HCT116 (cell line): ENCODE measurements at regions not wholly inside any gene's neighbourhood (a gene's known extent, or its start where the extent isn't known, plus 50 kb on each side); places are given as distances from the start of the nearest gene placed in this dataset.

Experiments
- ATAC-seq: fragments of 200-7000 bp; cut with Tn5 transposase; 2 replicates; pipeline ENCODE4 v1.9.1; 2020; ENCODE audit warnings: mild to moderate bottlenecking, moderate library complexity
- BruUV-seq: library from RNA; stranded (reverse); fragments of 400-500 nt; replicated peaks from 2 replicates; lab custom pipeline; 2021; lab: Mats Ljungman, UMichigan
- CTCF ChIA-PET: fragments of 300-600 bp; sonication (Branson Sonifier 250); formaldehyde crosslinking; loops from one replicate; lab custom pipeline; 2021; ENCODE audit warnings: antibody characterized with exemption; lab: Charles Lee
- POLR2A ChIA-PET: fragments of 300-600, 350-600 bp; sonication (Branson Sonifier 250); formaldehyde crosslinking; loops from one replicate; lab custom pipeline; 2021; ENCODE audit warnings: antibody characterized with exemption; lab: Charles Lee
- RAD21 ChIA-PET, 2 experiments: fragments of 300-600 bp; sonication (Branson Sonifier 250); formaldehyde crosslinking; loops; one replicate each; lab custom pipeline; 2023; ENCODE audit warnings: low total read pairs in 2 of 2; ENCODE audit not compliant: uncharacterized antibody in 2 of 2, unreplicated experiment in 2 of 2, low non-redundant PET in 1 of 2; lab: Charles Lee
- DNase-seq: peaks from one replicate; pipeline ENCODE4 v3.0.0-alpha.2; 2010; ENCODE audit warnings: low read depth, low spot score
- H2AFZ ChIP-seq: fragments of 200-600 bp; shearing (Covaris generic), sonication (generic); 2 replicates; pipeline ENCODE4 v1.6.1; 2017; ENCODE audit warnings: low read depth, mixed run types, mixed read lengths, antibody characterized with exemption, low read length; ENCODE audit not compliant: poor library complexity, severe bottlenecking
- H3K27ac ChIP-seq: 2 replicates; pipeline ENCODE4 v1.5.1; 2012; ENCODE audit warnings: low read depth, low read length
- H3K27me3 ChIP-seq: fragments of 200-600 bp; sonication (generic); 2 replicates; pipeline ENCODE4 v1.6.1; 2016; ENCODE audit warnings: mixed run types, low read length, mixed read lengths; ENCODE audit not compliant: insufficient read depth
- H3K36me3 ChIP-seq, 2 experiments: fragments of 200-500 bp in 1 of 2; fragments of 200-600 bp in 1 of 2; sonication (Bioruptor generic) in 1 of 2; sonication (generic) in 1 of 2; 2 replicates each; pipeline versions ENCODE4 v1.5.1 to v1.6.1; 2014 to 2016; ENCODE audit warnings: low read length in 2 of 2, inconsistent platforms in 1 of 2, mixed read lengths in 1 of 2, mixed run types in 1 of 2; ENCODE audit not compliant: insufficient read depth in 2 of 2, control insufficient read depth in 1 of 2
- H3K4me1 ChIP-seq, 2 experiments: fragments of 200-600 bp in 1 of 2; sonication (generic) in 1 of 2; 2 replicates each; pipeline versions ENCODE4 v1.5.1 to v1.6.1; 2012 to 2017; ENCODE audit warnings: low read length in 2 of 2, inconsistent platforms in 1 of 2, mild to moderate bottlenecking in 1 of 2, mixed read lengths in 1 of 2, mixed run types in 1 of 2, moderate library complexity in 1 of 2; ENCODE audit not compliant: insufficient read depth in 2 of 2, control insufficient read depth in 1 of 2
- H3K4me2 ChIP-seq: fragments of 200-600 bp; sonication (generic); 2 replicates; pipeline ENCODE4 v1.6.1; 2017; ENCODE audit warnings: mixed run types, low read length, mixed read lengths
- H3K4me3 ChIP-seq, 2 experiments: fragments of 200-600 bp in 1 of 2; sonication (generic) in 1 of 2; replicated peaks in 1 of 2; 2 replicates each; pipeline ENCODE4 v1.5.1; 2011 to 2016; ENCODE audit warnings: low read length in 2 of 2, control low read depth in 1 of 2, low read depth in 1 of 2, mild to moderate bottlenecking in 1 of 2, mixed read lengths in 1 of 2, mixed run types in 1 of 2
- H3K79me2 ChIP-seq: fragments of 200-600 bp; sonication (generic); 2 replicates; pipeline ENCODE4 v1.6.1; 2017; ENCODE audit warnings: mild to moderate bottlenecking, mixed run types, low read length, moderate library complexity, mixed read lengths; ENCODE audit not compliant: insufficient read depth
- H3K9ac ChIP-seq: fragments of 200-600 bp; sonication (generic); 2 replicates; pipeline ENCODE4 v1.6.1; 2016; ENCODE audit warnings: low read length, mixed read lengths
- H3K9me2 ChIP-seq: fragments of 200-600 bp; sonication (generic), shearing (Covaris generic); 2 replicates; pipeline ENCODE4 v1.6.1; 2017; ENCODE audit warnings: mixed run types, mild to moderate bottlenecking, moderate library complexity; ENCODE audit not compliant: insufficient read depth
- H3K9me3 ChIP-seq, 2 experiments: fragments of 200-500 bp in 1 of 2; fragments of 200-600 bp in 1 of 2; sonication (Bioruptor generic) in 1 of 2; sonication (generic) in 1 of 2; 2 replicates each; pipeline ENCODE4 v1.6.1; 2014 to 2017; ENCODE audit warnings: low read length in 2 of 2, mixed read lengths in 2 of 2, inconsistent platforms in 1 of 2, low read depth in 1 of 2, mild to moderate bottlenecking in 1 of 2, mixed run types in 1 of 2, moderate library complexity in 1 of 2; ENCODE audit not compliant: control insufficient read depth in 1 of 2, insufficient read depth in 1 of 2
- H4K20me1 ChIP-seq: fragments of 200-600 bp; sonication (generic), shearing (Covaris generic); 2 replicates; pipeline ENCODE4 v1.6.1; 2017; ENCODE audit warnings: mixed run types, mild to moderate bottlenecking, moderate library complexity; ENCODE audit not compliant: insufficient read depth
- ATF3 ChIP-seq: IDR thresholded peaks from 2 replicates; pipeline ENCODE4 v1.6.1; 2012
- CEBPB ChIP-seq: IDR thresholded peaks from 2 replicates; pipeline ENCODE4 v1.6.1; 2012; ENCODE audit warnings: low read depth
- EGR1 ChIP-seq: IDR thresholded peaks from 2 replicates; pipeline ENCODE4 v1.6.1; 2012; ENCODE audit warnings: low read depth
- ELF1 ChIP-seq: IDR thresholded peaks from 2 replicates; pipeline ENCODE4 v1.6.1; 2012; ENCODE audit warnings: low read depth, borderline replicate concordance
- EZH2 ChIP-seq: fragments of 200-600 bp; sonication (generic); IDR thresholded peaks from 2 replicates; pipeline ENCODE4 v1.6.1; 2017; ENCODE audit warnings: antibody characterized with exemption, mixed run types
- EZH2phosphoT487 ChIP-seq: fragments of 200-600 bp; IDR thresholded peaks from 2 replicates; pipeline ENCODE4 v1.6.1; 2018; ENCODE audit warnings: antibody characterized with exemption, borderline replicate concordance
- POLR2AphosphoS5 ChIP-seq: IDR thresholded peaks from 2 replicates; pipeline ENCODE4 v1.6.1; 2011; ENCODE audit warnings: mild to moderate bottlenecking, low read depth, low read length, moderate library complexity
- REST ChIP-seq: IDR thresholded peaks from 2 replicates; pipeline ENCODE4 v1.6.1; 2012; ENCODE audit warnings: low read depth
- SIN3A ChIP-seq: IDR thresholded peaks from 2 replicates; pipeline ENCODE4 v1.6.1; 2012; ENCODE audit warnings: low read depth
- SRF ChIP-seq: IDR thresholded peaks from 2 replicates; pipeline ENCODE4 v1.6.1; 2012; ENCODE audit warnings: low read depth
- intact Hi-C: fragments of 100-400 bp; cut with micrococcal nuclease; formaldehyde crosslinking; loops from 2 replicates; pipeline ENCODE4 v1.10.0; 2022
- TF ChIP-seq, protein P1 (sequence below), 3 experiments: fragments of 200-600 bp in 1 of 3; sonication (generic) in 1 of 3; IDR thresholded peaks in 2 of 3; conservative IDR thresholded peaks in 1 of 3; 2 replicates each; pipeline ENCODE4 v1.5.1; 2012 to 2017; ENCODE audit warnings: low read depth in 2 of 3, low read length in 2 of 3, antibody characterized with exemption in 1 of 3, borderline replicate concordance in 1 of 3, control low read depth in 1 of 3, mild to moderate bottlenecking in 1 of 3, mixed read lengths in 1 of 3, mixed run types in 1 of 3, moderate library complexity in 1 of 3; ENCODE audit not compliant: insufficient read depth in 1 of 3

DNA sequence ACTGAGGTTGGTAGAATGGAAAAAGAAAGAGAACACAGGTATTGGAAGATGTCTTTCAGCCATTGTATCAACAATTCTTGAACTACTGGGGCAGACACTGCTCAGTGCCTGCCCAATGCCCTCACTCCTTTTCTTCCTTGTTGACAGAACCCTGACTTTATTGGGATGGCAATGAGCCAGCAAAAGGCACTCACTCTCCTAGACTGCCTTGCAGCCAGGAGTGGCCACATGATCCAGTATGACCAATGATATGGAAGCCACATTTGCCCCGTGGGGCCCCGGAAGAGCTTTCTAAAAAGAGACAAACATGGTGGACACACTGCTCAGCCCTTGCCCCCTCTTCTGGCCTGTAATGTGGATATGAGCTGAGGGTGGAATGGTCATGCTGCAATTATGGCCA, 88.6 kb upstream of the ZNF716 start:
- ChIA-PET CTCF (no interaction called here), RAD21 (no interaction called here)

More for the DNA sequence above, 88.6 kb upstream of the ZNF716 start:
- BruUV-seq: no TSS peak
- no peak for DNase-seq
- H3K27ac ChIP-seq: no peak overlapping the region
- intact Hi-C loops: no loop called here
- no peak overlapping the region for H3K4me3 ChIP-seq
- H4K20me1 ChIP-seq: no peaks in the 10 kb centered on the region
- no peaks in the 10 kb centered on the region for H3K9me2 ChIP-seq
- no peak overlapping the region for H3K9ac ChIP-seq
- ATAC-seq: no peak
- H3K27me3 ChIP-seq: no peaks in the 10 kb centered on the region
- H3K79me2 ChIP-seq: no peaks in the 10 kb centered on the region
- no peak overlapping the region for H2AFZ ChIP-seq
- no peak overlapping the region for H3K4me2 ChIP-seq
- H3K4me1 ChIP-seq: no peaks in the 10 kb centered on the region
- peaks cover 9 to 14% of the 10 kb centered on the region in 2 experiments; a peak in 2 of 4 replicates for H3K9me3 ChIP-seq
- H3K36me3 ChIP-seq: no peaks in the 10 kb centered on the region
- no peak for TF ChIP-seq EZH2phosphoT487
- TF ChIP-seq ATF3: no peak
- TF ChIP-seq ELF1: no peak
- no peak for TF ChIP-seq REST
- TF ChIP-seq POLR2AphosphoS5: no peak
- no peak for TF ChIP-seq SRF
- TF ChIP-seq EGR1: no peak
- TF ChIP-seq, protein P1, sequence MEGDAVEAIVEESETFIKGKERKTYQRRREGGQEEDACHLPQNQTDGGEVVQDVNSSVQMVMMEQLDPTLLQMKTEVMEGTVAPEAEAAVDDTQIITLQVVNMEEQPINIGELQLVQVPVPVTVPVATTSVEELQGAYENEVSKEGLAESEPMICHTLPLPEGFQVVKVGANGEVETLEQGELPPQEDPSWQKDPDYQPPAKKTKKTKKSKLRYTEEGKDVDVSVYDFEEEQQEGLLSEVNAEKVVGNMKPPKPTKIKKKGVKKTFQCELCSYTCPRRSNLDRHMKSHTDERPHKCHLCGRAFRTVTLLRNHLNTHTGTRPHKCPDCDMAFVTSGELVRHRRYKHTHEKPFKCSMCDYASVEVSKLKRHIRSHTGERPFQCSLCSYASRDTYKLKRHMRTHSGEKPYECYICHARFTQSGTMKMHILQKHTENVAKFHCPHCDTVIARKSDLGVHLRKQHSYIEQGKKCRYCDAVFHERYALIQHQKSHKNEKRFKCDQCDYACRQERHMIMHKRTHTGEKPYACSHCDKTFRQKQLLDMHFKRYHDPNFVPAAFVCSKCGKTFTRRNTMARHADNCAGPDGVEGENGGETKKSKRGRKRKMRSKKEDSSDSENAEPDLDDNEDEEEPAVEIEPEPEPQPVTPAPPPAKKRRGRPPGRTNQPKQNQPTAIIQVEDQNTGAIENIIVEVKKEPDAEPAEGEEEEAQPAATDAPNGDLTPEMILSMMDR (IDR thresholded peaks at IDR 0.05 in 2 of 3, conservative IDR thresholded peaks at IDR 0.05 in 1 of 3; ENCODE audit: borderline replicate concordance in 1 of 3, insufficient read depth in 1 of 3, low read depth in 2 of 3, low read length in 2 of 3): no peak
- TF ChIP-seq SIN3A: no peak
- TF ChIP-seq CEBPB: no peak
- no peak for TF ChIP-seq EZH2
- POLR2A ChIA-PET: no interaction called here
